AG04449 (cell line): ENCODE measurements at regions not wholly inside any gene's neighbourhood (a gene's known extent, or its start where the extent isn't known, plus 50 kb on each side); places are given as distances from the start of the nearest gene placed in this dataset.
"Not testable (repeated sequence)": the region's sequence is repeated elsewhere in the genome, so short reads cannot be mapped to it uniquely, and the experiment has no call there.

ENCODE experiments used
- CTCF ChIA-PET: fragments of 350-600 bp; formaldehyde crosslinking; extraction: SDS; loops from one replicate; lab custom pipeline; 2021; ENCODE audit warnings: antibody characterized with exemption; lab: Yijun Ruan, JAX
- POLR2A ChIA-PET: fragments of 400-600, 350-600 bp; formaldehyde crosslinking; extraction: SDS; loops from one replicate; lab custom pipeline; 2020; ENCODE audit warnings: antibody characterized with exemption, inconsistent platforms; lab: Yijun Ruan, JAX
- DNase-seq: peaks from one replicate; pipeline ENCODE4 v3.0.0-alpha.2; 2010; ENCODE audit warnings: low read depth, low spot score
- H3K4me3 ChIP-seq: 2 replicates; pipeline ENCODE4 v1.5.1; 2011; ENCODE audit warnings: low read depth, mild to moderate bottlenecking, control low read depth, low read length
- CTCF ChIP-seq: IDR thresholded peaks from one replicate; pipeline ENCODE4 v1.5.1; 2011; ENCODE audit warnings: mild to moderate bottlenecking, moderate library complexity, low read length, control low read depth, inconsistent platforms; ENCODE audit not compliant: insufficient read depth; ENCODE audit errors: missing control alignments

DNA sequence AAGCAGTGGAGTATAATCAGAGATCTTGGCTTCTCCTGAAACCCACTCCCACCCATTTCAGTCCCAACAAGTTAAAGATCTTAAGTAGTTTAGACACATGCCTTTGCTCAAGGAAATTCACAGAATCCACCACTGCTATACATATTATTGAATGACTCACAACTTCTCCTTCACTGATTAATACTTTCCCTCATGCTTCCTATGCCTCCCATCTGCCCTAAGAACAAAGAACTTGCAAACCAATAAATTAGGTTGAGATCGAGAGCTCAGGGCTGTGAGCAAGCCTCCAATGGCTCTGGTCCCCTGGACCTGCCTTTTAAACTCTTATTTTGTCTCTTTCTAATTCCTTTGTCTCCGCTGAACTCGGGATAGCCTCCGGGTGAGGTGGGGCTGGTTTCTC, 101.6 kb downstream of the HSFY2 start:
- no peak for TF ChIP-seq CTCF
- no peak for DNase-seq
- ChIA-PET CTCF (no interaction called here), POLR2A (no interaction called here)
- H3K4me3 ChIP-seq = no peak overlapping the region

- CTCF ChIA-PET, DNase-seq, H3K4me3 ChIP-seq, POLR2A ChIA-PET: not testable (repeated sequence)
Observed at GRCh38 chrY:18686027-18686426, 87.5 kb downstream of the HSFY2 start.

DNA sequence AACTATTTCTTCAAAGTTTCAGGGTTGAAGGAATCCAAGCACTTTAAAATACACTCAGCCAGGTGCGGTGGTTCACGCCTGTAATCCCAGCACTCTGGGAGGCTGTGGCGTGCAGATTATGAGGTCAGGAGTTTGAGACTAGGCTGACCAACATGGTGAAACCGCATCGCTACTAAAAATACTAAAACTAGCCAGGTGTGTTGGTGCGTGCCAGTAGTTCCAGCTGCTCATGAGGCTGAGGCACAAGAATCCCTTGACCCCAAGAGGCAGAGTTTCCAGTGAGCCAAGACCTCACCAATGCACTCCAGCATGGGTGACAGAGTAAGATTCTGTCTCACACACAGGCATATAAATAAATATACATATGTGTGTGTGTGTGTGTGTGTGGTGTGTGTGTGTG, 85.2 kb downstream of the HSFY2 start:
- CTCF ChIA-PET, DNase-seq, H3K4me3 ChIP-seq, POLR2A ChIA-PET: not testable (repeated sequence)

DNA sequence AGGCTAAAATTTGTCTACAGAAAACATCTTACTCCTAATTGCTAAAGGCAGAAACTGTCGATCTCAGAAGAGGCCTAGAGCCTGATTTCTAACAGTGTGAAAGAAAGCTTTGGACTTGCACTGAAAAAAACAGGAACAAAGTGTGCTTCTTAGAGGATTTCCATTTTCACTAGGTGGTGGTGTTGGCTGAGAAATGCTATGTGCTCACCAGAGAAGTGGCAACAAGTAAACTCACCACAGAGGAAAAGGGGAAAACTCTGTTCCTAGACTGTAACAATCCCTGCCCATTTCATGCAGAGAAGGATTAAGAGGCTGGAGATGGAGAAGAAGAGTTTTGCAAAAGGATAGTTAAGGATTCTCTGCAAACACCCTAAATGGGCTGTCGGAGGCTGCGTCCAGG, 84.1 kb downstream of the HSFY2 start:
- H3K4me3 ChIP-seq, POLR2A ChIA-PET, CTCF ChIA-PET, DNase-seq: not testable (repeated sequence)

DNA sequence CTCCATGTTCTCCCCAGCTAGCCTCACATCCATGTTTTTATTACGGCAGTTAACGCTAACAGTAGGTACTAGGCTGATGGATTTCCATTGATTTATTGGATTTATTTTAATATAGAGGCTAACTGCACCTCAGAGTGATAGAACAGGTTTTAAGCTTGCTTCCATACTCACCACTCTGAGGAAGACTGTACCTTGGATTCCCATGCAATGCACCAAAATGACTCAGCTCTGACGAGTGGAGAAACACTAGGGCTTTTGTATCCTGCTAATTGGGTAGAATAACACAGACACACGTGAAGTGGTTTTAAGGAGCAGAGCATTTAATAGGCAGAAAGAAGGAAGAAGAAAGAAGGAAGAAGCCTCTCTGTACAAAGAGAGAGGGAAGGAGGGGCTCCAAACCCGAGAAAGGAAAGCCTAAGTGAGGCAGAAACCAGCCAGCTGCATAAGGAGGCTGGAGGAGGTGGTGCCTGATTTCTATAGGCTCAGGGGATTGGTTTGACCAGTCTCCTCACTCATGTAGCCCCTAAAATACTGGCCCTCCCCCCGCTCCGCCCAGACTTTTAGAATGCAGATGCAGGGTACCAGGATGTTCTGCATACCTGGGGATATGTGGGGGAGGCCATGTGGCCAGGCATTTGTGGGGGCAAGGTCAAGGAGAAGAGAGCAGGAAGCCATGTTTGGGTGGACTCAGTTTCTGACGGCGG, 83.5 kb downstream of the HSFY2 start:
- H3K4me3 ChIP-seq, POLR2A ChIA-PET, DNase-seq, CTCF ChIA-PET: not testable (repeated sequence)

- H3K4me3 ChIP-seq, CTCF ChIA-PET, DNase-seq, POLR2A ChIA-PET: not testable (repeated sequence)
Observed at GRCh38 chrY:18696788-18697187, 76.7 kb downstream of the HSFY2 start.

DNA sequence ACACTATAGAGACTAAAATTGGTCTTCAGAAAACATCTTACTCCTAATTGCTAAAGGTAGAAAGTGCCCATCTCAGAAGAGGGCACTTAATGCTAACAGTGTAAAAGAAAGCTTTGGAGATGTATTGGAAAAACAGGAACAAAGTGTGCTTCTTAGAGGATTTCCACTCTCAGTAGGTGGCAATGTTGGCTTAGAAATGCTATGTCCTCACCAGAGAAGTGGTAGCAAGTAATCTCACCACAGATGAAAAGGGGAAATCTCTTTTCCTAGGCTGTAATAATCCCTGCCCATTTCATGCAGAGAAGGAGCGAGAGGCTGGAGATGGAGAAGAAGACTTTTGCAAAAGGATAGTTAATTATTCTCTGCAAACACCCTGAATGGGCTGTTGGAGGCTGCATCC, 69.3 kb downstream of the HSFY2 start:
- DNase-seq, POLR2A ChIA-PET, CTCF ChIA-PET, H3K4me3 ChIP-seq: not testable (repeated sequence)

DNA sequence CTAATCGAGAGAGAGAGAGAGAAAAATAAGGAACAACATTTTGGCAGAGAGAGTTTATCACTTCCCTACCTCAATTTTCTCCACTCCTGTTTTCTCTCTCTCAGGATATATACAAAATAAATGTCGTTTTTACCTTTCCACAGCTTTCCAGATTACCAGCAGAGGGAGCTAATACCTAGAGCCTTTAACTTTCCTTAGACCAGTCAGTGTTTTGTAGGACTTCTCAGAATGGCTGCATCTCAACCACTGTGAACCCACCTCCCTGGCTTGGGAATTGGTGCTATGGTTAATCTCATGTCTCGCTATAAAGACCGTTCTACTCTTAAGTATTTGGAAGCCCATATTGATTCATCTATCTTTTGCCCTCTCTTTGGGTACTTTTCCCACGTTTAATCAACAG, 61.8 kb downstream of the HSFY2 start:
- CTCF ChIA-PET, H3K4me3 ChIP-seq, POLR2A ChIA-PET, DNase-seq: not testable (repeated sequence)

DNA sequence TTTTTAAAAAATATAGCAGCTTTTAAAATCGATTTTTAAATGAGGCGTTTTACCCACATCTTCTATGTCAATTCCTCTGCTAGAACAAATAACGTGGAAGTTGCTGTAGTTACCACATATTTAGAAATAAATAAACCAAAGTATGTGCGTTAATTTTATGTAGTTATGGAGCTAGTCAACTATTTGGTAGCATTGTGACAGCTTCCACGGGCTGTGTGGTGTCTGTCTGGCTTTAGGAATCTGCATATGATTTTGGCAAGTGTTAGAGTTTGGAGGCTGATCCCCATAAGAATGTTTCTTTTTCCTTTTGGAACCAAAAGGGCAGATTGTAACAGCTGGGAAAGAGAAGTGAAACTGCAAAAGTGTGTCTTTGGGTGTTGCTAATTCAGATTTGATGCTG, 59.8 kb downstream of the HSFY2 start:
- CTCF ChIA-PET, H3K4me3 ChIP-seq, DNase-seq, POLR2A ChIA-PET: not testable (repeated sequence)

- H3K4me3 ChIP-seq, POLR2A ChIA-PET, DNase-seq, CTCF ChIA-PET: not testable (repeated sequence)
Observed at GRCh38 chrY:18718714-18719113, 54.8 kb downstream of the HSFY2 start.

DNA sequence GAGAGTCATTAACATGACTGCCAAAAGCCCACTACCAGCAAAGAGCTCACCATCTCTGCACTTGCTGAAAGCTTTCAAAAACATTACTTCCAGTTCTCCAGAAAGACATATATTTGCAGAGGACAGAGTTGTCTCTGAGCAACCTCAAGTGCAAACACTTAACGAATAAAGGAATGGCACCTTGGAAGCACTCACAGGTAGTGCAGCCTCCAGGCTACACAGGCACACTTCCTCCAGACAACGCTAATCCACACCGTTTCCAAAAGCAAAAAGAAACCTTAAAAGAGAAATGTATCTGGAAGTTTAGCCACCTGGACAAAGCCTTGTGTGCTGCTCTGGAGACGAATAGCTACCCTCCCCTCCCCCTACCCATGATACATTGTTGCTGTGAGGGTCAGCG, 53.1 kb downstream of the HSFY2 start:
- POLR2A ChIA-PET, DNase-seq, H3K4me3 ChIP-seq, CTCF ChIA-PET: not testable (repeated sequence)
